Left colon (tissue), 2 donors: ENCODE measurements at regions not wholly inside any gene's neighbourhood (a gene's known extent, or its start where the extent isn't known, plus 50 kb on each side); places are given as distances from the start of the nearest gene placed in this dataset.

Experiments used
- ATAC-seq: fragments of 200-7000 bp; cut with Tn5 transposase; one replicate; pipeline ENCODE4 v1.9.1; 2020; ENCODE audit warnings: mild to moderate bottlenecking, moderate library complexity
- DNase-seq, 2 donors: peaks; one replicate each; pipeline ENCODE4 v3.0.0-alpha.2; 2020
- intact Hi-C, 2 donors: fragments of 100-400 bp; cut with DNase I in 1 of 2; cut with micrococcal nuclease in 1 of 2; formaldehyde crosslinking; loops; one replicate each; pipeline versions ENCODE4 v1.11.2 to v1.14.0; 2022; cut with DNase I, micrococcal nuclease
- donor health status: DM: no; HTN: no; CAD: no.
- donor health status: DM: yes; HTN: yes; CAD: no.

DNA sequence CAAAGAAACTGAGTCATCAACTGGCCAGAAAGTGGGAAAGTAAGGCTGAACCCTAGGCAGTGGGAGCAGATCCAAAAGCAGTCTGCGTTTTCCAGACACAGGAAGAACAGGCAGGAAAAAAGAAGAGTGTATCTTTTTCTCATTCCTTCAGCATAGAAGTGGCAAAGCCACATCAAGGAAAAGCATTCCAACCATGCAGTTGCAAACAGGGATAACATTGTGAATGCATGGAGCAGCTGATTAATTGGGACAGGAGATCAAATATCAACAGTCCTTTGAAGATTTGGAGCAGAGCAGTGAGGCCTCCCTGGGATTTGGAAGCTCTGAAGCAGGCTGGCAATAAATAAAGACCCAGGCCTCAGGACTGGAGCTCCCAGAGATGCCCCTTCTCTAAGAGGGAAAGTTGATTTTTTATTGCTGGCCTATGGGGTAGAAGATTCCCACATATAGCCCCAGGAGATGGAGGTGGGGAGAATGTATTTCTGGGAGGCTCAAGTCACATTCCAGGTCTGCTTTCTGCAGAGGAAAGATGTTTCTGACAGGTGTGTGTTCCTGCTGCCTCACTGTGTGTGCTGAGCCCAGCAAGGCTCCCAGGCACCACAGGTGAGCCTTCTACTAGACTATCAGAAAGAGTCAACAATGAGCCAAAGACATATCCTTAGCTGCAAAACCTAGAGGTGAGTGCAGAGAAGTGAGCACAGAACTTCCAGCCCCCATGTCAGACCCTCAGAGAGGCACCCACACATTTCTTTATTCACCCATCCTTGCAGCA lies 222.5 kb downstream of the RAB28 start:
- DNase-seq (no peak), ATAC-seq (no peak)
- intact Hi-C loops: no loop called here

DNA sequence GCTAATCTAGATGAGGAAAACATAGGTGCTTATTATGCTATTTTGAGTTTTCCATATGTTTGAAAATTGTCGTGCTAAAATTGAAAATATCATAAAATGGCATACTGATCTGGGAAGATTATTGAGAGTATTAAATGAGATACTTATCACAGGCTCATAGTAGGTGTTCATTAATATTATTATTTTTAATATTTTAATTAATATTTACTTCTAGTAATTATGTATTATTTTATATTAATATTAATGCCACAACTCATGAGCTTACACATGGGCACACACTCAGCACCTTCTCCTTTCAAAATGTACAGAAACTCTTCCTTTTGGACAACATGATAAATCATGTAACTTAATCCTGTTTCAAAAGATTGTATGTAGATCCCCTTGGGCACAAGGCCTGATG lies 223.6 kb downstream of the RAB28 start:
- no peak for ATAC-seq
- intact Hi-C loops: no loop called here
- DNase-seq: no peak

DNA sequence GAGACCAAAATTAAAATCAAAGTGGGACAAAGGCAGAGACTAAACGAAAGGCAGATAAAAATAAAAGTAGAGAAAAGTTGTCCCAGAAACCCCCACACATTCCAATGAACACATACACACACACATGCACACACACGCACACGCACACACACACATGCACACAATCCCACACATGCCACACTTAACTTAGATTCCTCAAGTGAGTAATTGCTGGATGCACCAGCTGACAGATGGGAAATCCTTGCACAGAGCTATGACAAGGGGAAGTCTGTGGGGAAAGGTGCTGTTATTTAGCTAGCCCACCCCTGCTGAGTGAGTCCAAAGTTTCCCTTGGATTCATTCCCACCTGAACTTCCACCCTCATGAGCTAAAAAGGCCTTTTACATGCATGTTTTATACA lies 233.9 kb downstream of the RAB28 start:
- intact Hi-C loops: no loop called here
- DNase-seq: no peak
- no peak for ATAC-seq

DNA sequence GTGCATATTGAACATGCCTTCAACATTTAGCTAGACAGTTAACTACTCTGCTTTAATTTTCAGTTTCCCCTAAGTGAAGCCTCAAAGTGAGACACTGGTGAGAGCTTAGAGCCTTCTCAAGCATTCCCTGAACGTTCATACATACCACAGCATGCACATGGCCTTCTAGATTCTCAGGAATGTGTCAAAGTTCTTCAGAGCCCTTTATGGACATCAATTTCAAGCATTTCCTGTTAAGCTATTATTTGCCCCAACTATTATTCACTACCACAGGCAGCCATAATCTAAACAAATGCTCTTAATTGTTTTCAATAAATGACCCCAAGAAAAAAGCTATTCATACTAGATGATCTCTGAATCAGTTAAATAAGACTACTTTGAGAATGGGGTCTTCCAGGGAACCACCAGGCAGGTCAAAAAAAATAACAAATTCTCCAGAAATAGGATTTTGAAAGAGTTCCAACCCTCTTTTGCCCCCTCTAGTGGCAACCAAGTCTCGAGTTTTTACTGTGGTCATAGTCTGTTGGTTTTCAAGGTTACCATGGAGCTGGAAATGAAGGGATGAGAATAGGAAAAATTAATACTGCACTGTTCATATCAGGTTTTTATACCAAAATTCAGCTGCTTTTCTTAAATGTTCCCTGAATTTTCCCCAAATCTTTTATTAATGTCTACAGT lies 235.4 kb downstream of the RAB28 start:
- DNase-seq (no peak), ATAC-seq (no peak)
- intact Hi-C loops: no loop called here

DNA sequence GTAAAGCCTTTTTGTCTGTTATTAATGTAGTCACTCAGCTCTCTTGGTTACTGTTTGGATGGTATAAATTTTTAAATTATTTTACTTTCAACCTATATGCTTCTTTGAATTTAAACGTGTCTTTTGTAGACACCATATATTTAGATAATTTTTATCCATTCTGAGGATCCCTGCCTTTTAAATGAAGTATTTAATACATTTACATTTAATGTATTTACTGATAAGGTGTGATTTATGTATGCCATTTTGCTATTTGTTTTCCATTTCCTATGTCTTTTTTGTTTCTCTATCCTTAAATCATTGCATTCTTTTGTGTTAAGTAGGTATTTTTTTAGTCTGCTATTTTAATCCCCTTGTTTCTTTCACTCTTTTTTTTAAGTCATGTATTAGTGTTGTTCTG lies 238.0 kb downstream of the RAB28 start:
- ATAC-seq (no peak), DNase-seq (no peak)
- intact Hi-C loops: no loop called here

DNA sequence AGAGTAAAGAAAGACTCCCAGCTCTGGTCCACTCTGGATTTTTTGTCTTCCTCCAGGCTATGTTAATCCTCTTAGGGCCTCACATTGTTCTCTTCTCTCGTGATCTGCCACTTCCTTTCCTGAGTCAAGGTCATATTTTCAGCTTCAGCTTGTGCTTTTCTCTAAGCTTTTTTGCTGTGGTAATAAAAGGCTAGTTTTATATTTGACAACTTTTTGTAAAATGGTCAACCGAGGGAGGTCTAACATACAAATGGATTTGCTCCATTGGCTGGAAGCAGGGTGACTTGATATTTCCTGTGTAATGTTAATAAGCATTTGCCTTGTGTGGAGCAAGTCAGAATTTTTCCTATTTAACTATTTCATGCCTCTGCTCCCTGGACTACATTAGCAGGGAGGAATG lies 239.7 kb downstream of the RAB28 start:
- DNase-seq (no peak), ATAC-seq (no peak)
- intact Hi-C loops: no loop called here

DNA sequence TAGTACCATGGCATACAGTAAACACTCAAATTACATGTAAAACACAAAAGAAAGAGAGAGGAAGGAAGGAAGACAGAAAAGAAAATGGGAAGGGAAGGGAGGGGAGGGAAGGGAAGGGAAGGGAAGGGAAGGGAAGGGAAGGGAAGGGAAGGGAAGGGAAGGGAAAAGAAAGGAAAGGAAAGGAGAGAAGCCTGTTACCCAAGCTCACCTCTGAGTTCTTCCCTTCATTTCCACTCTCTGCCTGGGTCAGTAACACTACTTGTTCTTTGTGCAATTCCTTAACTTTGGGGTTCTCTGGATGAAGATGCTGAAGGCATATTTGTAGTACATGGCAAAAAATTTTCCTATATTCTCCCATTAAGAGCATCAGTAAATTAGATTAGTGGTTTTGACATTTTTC lies 241.0 kb downstream of the RAB28 start:
- no peak for ATAC-seq
- no peak for DNase-seq
- intact Hi-C loops: no loop called here

DNA sequence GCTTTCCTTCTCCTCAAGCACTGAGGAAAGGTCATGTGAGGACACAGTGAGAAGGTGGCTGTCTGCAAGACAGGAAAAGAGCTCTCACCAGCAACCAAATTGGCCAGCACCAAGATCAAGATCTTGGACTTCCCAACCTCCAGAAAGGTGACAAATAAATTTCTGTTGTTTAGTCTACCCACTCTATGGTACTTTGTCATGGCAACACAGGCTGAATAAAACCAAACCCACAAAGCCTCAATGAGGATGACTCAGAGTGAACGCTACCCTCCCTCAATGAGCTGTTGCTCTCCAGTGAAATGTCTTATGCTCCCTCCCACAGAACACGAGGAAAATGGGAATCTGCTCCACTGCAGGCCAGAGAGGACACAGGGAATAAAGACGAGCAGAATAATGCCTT lies 244.1 kb downstream of the RAB28 start:
- ATAC-seq (no peak), DNase-seq (no peak)
- intact Hi-C loops: no loop called here

DNA sequence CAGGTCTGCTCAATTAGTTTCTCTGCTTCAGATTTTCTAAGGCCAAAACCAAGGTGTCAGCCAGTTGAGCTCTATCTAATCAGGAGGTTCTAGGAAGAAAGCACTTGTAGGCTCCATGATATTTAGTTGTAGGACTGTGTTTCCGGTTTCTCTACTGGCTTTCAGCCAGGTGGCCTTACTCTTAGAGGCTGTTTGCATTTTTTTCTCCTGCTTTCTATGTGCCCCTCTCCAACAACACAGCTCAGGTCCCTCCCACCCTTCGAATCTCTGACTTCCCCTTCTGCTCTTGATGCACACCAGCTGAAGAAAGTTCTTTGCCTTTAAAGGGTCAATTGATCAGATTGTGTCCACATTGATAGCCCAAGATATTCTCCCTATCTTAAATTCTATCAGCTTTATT lies 245.2 kb downstream of the RAB28 start:
- no peak for ATAC-seq
- intact Hi-C loops: no loop called here

DNA sequence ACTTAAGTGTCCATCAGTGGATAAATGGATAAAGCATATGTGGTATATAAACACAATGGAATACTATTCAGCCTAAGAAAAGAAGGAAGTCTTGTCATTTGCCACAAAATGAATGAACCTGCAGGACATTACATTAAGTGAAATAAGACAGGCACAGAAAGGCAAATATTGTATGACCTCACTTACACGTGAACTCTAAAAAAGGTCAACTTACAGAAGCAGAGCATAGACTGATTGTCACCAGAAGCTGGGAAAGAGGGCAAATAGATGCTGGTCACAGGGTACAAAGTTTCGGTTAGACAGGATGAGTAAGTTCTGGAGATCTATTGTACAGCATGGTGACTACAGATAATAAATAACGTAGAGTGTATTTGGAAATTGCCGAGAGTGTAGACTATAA lies 247.7 kb downstream of the RAB28 start:
- DNase-seq: no peak
- intact Hi-C loops: no loop called here

More for the DNA sequence above, 245.2 kb downstream of the RAB28 start:
- no peak for DNase-seq

DNA sequence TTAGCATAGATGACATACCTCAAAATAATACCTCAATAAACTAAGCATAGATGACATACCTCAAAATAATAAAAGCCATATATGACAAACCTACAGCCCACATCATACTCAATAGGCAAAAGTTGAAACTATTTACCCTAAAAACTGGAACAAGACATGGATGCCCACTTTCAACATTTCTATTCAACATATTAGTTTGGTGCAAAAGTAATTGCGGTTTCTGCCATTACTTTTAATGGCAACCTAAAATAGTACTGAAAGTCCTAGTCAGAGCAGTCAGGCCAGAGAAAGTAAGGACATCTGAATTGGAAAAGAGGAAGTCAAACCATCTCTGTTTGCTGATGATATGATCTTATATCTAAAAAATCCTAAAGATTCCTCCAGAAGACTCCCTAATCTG lies 250.4 kb downstream of the RAB28 start:
- no peak for DNase-seq
- intact Hi-C loops: no loop called here
- ATAC-seq: no peak

More for the DNA sequence above, 247.7 kb downstream of the RAB28 start:
- ATAC-seq: no peak

DNA sequence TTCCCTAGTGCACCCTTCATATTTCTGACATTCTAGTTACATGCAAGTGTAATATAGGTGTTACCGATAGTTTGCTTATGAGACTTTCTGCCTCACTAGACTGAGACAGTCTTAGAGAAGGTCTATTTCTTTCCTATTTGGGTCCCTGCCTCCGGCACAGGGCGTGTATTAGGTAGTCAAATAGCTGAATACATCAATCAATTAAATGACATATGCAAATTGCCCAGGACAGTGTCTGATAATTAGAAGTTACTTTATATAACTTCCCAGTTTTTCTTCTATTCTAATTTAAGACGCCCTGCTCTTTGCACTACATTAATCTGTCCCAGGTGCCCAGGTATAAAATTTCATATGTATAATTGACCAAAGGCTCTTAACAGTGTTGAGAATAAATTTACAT lies 264.2 kb downstream of the RAB28 start:
- intact Hi-C loops: no loop called here
- ATAC-seq: no peak
- DNase-seq: no peak

DNA sequence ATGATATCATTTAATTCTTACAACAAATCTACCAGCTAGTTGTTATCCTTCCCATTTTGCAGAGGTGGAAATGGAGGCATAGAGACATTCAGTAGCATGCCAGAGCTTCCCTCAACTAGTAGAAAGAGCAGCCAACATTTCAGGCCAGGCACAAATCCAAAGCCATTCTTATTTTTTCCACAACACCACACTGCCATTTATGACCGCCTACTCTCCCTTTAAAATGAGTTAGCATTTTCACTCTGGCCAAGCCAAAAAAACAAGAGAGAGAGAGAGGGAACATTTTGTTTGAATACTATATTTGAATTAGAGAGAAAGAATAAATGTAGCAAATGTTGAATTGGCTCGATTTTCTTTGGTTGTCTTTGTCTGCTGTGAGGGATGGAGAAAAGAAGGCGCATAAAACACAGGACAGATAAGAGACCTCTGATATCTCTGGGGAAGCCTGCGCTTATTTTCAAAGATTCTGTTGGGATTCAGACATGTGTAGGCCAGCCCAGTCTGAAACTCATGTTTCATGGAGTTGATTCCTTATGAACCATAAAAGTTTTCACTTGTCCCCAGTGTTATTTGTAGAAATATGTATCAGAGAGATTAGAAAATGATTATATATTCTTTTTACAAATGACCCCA lies 265.7 kb downstream of the RAB28 start:
- ATAC-seq: no peak
- intact Hi-C loops: no loop called here
- no peak for DNase-seq

DNA sequence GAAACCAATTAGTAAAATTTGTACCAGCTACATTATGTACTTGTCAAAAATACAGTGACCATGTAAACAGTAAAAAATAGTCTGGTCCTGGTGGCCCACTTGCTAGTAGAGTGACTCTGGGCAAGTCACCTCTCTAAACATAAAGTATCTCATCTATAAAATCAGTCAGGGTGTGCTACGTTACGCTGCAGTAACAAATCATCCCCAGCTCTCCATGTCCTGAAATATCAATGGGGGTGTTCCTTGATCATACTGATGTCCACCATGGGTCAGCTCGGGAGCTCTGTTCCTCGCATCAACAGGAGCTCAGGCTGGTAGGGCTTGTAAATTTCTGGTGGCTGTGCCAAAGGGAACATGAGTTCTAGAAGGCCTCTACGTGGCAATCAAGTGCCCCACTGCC lies 268.6 kb downstream of the RAB28 start:
- intact Hi-C loops: no loop called here
- ATAC-seq (no peak), DNase-seq (no peak)

DNA sequence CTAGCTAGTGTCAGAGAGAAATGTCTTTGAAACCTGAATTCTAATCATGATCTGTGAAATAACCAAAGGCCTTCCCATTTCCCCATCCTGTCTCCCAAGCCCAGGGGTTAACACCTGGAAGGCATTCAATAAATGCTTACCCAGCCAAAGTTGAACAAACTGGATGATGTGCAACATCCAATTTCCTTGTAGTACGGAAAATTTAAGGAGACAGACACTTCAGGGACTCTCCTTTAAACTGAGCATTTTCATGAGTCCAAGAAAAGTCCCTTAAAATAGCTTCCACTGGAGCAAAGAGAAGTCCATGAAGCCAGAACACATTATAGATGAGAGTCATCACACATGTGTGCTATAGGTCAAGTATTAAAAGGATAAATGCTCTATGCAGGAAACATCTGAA lies 271.2 kb downstream of the RAB28 start:
- no peak for DNase-seq
- intact Hi-C loops: no loop called here
- ATAC-seq: no peak

DNA sequence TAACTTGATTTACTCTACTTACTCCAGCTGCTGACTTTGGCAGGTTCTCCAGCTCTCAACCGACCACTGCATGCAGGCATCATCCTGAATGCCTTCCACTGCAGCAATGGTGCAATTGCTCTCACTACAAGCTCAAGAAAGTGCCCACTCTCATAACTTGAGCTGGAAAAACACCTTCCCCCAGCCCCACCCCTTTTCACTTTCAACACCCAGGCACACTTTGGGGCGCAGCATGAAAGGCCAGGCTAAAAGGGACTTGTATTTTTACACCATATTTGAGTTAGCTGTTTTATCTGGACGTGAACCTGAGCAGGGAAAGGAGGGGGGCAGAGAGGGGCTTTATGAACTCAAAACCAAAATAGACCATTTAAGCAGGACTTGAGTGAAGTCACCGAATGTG lies 274.5 kb downstream of the RAB28 start:
- intact Hi-C loops: no loop called here
- DNase-seq: no peak
- ATAC-seq: no peak

DNA sequence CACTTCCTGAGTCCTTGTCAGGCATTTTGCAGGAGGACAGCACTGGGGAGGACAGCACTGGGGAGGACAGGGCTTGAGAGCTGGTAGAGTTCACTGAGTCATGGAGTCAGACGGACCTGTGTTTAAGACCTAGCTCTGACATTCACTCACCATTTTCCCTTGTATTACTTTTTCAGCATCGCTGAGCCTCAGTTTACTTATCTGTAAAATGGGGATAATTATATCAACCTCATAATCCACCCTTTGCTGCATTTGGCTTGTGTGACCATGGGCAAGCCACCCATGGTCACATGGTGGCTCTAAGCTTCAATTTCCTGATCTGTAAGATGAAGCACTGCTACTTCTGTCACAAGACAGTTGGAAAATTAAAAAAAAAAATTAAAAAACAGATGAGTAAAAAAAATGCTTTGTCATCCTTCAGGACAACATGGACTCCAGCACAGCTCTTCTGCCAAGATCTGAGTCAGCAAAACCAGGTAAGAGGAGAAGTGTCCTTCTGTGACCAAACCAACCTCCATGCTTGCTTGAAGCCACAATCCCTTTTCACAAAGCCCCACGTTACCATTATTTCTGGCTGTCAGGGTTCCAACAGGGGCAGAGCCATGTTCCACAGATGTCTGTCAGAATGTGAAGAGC lies 275.5 kb downstream of the RAB28 start:
- DNase-seq: no peak
- intact Hi-C loops: no loop called here
- no peak for ATAC-seq

DNA sequence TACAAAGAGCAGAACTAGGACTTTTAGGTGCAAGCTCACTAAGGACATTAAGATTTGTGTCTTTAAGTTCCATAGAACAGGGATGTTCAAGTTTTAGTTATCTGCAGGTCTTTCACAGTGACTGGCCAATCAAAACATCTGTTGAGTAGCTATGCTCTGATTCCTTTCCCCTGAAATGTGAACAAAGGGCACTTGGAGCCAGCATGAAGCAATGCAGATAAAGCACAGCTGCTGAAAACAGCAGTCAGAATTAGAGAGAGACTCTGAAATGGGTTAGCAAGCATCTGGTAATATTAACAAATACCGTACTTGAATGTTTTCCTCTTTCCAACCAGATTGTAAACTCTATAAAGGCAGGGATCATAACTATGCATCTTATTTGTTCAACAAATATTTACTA lies 276.9 kb downstream of the RAB28 start:
- no peak for DNase-seq
- ATAC-seq: no peak
- intact Hi-C loops: no loop called here

DNA sequence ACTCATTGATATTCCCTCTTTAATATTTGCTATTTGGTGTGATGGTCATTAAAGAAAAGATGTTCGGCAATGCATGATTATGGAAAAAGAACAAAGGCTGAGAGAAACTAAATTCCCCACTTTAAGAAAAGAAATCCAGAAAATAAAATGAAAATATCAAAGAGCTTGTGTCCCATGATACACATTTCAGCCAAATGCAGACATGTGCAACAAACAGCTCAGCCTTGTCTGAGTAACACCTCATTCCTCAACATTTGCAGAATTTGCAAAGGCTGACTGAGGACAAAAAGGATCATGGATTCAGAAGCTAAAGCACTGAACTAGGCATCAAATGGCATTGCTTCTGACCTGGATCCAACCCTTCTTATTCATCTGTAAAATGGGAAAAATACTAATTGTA lies 281.0 kb downstream of the RAB28 start:
- intact Hi-C loops: no loop called here
- no peak for ATAC-seq

DNA sequence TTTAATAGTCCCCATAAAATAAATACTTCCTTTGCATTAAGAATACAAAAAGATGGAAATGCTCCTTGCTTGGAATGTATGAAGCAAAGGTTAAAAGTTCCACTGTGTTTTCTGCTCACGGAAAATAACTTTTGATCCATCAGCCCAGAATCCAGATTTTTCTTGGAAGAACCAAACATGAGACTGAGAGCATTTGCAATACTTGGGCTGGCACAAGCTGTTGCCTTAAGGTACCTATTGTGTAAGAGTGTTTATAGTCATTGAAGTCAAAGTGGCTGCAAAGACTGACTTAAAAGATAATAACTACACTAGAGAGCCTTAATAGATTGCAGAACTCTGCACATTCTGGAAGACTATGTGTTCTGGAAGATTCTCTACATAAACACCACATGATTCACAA lies 281.4 kb downstream of the RAB28 start:
- no peak for DNase-seq
- intact Hi-C loops: no loop called here
- no peak for ATAC-seq

More for the DNA sequence above, 281.0 kb downstream of the RAB28 start:
- no peak for DNase-seq
